ENCODE measurements at regions not wholly inside any gene's neighbourhood (a gene's known extent, or its start where the extent isn't known, plus 50 kb on each side); places are given as distances from the start of the nearest gene placed in this dataset.
A peak's percentile ranks its signal among the peaks of the same experiment; 100 is the strongest.

DNA sequence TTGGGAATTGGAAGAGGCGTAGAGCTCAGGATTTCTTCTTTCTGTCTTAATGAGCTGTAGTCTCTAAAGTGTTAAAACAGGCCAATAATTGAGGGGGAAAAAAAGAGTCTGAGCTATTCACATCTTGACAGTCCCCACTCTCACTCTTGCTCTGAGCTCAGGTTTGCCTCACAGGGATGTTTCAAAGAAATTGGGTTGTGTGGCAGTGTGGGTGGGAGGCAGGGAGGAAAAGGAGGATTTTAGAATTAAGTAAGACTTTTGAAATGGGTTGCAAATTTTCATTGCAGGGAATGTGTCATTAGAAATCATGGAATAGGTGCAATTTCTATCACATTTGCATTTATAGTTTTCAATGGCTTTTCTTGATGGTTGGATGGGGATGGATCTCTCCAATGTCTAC, 338.8 kb upstream of the KIRREL3 start:
- DNase-seq (ENCODE audit: low spot score) = no peak

DNA sequence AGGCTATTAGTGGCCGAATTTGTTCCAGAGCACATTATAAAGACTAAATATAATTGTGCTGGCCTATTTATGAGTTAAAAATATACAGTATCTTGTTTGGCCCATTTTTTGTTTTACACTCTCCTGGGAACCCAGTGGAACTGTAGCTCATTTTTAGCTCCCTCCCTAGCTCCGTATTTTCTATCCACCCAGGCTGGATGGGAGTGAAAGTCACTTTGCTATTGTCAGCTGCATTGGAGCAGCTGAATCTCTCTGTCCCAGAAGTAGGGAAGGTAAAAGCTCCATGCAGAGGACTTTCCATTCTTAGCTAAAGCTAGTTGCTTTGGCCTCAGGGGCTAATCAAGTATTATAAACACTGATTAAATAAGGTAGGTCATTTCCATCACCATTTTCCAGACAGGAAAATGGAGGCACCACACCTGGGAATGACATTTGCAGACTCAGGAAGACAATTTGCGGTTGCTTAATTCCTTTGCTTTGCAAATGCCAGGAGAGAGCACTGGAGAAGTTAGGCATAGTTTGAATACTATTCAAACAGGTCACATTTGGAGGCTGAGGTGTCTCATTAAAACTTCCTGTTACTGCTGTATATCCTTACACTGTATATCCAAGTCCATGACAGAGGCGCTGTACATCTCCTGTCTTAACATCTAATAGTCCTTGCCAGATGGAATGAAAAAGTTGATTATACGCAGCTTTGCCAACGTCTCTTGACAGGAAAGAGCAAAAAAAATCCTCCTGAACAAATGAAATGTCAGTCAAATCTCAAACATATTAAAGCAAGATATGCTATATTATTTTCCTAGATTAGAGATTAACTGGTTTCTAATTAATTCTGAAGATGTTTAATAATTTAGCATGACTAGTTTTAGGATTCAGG, 338.1 kb upstream of the KIRREL3 start:
- DNase-seq (ENCODE audit: low spot score) = no peak

DNA sequence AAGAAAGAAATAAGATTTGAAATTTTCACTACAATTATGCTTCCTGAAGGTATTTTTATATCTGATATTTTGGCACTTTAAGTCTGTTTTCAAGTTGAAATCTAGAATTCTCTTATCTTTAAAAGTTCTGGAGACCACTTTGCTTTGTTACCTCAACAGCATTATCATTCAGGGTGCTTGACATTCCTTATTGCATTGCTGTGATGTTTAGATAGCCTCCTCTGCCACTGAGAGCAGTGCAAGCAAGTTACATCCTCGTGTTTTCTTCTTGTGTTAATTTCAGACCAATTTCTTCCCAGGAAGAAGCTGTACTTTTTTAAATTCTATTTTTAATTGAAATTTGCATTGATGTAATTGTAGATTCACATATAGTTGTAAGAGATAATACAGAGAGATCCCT, 333.9 kb upstream of the KIRREL3 start:
- DNase-seq (ENCODE audit: low spot score) = no peak

DNA sequence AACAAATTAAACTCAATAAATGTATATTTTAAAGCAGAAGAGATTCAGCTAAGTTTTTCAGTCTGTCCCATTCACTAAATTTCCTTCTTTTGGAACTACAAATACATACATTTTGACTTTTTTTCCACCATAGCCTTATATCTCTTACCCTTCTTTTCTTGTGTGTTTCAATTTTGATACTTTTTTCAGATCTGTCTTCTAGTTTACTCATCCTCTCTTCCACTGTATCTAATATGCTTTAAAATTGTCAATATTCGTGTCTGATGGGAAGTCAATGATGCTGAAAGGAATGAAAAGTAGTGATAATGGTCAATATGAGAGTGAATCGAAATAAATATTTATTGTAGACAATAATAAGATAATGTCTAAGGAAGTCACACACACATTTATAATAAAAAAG, 332.3 kb upstream of the KIRREL3 start:
- DNase-seq (ENCODE audit: low spot score) = no peak

DNA sequence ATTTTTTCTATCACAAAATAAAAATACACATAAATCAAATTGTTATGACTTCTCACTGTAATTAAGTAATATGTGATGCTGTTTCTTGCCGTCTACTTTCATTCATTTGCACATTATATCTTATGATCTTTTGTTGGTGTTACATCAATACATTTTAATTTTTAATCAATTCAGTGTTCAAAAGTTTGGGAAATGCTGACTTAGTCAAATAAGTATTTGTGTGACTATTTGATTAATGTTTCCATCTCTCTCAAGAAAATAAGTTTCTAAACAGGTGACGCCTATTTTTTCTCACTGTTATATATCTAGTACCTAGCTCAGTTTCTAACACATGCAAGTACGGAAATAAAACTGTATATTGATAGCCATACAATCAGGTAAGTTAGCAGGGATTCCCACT, 329.5 kb upstream of the KIRREL3 start:
- no peak for DNase-seq (ENCODE audit: low spot score)

DNA sequence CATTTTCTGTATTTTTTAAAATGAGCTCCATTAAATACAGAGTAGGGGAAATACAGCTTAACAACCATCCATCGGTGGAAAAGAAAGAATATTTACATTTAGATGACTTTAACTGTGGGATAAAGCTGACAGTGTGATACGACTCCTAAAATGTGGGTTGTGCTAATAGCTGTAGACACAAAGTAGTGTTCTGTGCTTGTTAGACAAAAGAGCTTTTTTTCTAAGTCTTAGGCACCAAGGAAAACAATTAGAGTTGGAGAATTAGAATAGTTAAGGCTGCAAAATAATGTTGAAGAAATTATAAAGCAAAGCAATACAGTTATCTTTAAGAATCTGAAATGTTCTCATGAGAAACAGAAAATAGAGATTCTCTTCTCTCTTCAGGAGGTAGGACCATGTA, 307.7 kb upstream of the KIRREL3 start:
- no peak for DNase-seq (ENCODE audit: low spot score)

DNA sequence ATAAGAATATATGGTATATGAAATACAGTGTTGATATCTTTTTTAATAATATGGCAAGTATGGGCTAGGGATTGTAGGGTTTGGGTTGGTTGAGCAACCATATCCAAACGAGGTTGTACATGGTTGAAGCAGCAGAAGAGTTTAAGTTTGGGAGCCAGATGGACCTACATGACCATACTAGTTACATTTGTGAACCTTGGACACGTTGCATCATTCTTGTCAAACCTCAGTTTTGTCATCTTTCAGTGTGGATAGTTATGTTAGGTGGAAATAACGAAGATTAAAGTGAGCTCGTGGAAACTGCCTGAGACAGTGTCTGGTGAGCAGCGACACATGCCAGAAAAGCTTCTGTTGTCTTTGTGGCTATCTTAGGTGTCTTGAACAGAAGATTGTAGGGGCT, 307.1 kb upstream of the KIRREL3 start:
- no peak for DNase-seq (ENCODE audit: low spot score)

DNA sequence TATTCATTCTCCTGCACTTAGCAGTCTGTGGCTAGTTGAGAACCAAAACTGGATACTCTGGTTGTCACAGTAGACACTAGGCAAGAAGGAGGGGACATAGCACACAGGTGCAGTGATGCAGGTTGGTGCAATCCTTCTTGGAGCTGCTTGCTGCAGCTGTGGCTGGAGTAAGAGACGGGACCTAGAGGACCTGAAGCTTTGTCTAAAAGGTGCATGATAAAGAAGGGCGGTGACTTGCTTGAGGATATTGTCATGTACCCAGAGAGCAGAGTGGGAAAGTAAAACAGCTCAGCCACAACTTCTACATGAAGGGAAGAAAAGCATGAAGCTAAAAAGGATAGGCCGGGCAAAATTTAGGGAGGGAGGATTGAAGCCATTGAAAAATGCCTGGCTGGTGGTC, 304.1 kb upstream of the KIRREL3 start:
- DNase-seq (ENCODE audit: low spot score) = no peak

DNA sequence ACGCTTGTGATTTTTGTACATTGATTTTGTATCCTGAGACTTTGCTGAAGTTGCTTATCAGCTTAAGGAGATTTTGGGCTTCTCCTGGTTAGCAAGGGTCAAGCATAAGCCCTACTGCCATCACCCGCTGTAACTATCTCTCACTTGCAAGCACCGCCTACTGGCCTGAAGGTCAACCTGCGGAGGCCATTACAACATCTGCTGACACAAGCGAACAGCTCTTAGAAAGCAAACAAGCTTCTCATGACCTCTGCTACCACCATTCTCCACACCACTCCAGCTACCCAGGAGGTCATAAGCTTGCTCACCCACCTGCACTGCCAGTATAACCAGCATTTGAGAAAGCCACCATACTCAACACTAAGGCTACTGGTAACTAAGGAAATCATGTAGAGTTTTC, 288.4 kb upstream of the KIRREL3 start:
- no peak for DNase-seq (ENCODE audit: low spot score)

DNA sequence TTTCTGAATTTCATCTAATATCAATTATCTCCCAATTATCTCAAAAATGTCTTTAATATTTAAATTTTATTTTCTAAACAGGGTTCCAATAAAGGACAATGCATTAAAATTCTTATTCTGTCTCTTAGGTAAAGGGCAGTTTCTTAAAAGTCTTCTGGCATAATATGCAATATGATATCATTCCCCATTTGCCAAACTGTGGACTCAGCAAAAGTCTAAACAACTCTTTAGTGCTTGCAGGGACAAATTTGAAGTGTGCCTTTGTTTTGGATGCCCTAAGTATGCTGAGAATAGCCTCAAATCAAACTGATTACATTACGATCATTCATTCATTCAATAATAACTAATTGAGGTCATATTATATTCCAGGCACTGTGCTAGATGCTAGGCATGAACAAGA, 281.0 kb upstream of the KIRREL3 start:
- DNase-seq (ENCODE audit: low spot score) = no peak

DNA sequence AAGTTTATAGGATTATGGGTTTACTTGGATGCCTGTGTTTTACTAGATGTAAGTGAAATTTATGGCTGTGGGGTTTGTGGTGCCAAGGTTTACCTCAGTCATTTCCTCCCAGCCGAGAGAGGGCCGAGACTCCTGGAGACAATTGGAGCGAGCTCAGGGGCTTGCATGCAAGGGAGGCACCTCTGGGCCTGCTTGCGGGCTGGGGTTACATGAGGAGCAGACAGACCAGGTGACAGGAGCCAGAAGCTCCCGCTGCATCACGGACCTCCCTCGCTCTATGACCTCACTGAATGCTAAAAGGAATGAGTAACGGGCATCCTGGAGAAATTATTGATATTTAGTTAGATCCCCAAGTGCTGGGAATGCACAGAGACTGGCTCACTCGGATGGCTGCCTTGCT, 275.2 kb upstream of the KIRREL3 start:
- no peak for DNase-seq (ENCODE audit: low spot score)

DNA sequence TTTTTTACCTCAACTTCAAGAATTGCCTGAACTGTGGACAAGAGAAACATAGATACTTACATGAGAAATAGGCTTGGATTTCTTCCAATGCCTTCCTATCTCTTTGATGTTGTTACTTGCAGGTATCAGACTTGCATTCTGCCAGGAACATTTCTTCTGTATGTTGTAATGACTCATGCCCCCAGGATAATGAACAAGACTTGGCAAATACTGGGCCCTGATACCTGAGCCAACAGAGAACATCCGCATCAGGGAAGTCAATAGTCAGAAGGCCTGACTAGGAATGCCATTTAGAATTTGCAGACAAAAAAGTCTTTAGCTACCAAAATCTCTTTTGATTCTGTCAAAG, 273.7 kb upstream of the KIRREL3 start:
- peak; percentile 47 for DNase-seq (ENCODE audit: low spot score)

DNA sequence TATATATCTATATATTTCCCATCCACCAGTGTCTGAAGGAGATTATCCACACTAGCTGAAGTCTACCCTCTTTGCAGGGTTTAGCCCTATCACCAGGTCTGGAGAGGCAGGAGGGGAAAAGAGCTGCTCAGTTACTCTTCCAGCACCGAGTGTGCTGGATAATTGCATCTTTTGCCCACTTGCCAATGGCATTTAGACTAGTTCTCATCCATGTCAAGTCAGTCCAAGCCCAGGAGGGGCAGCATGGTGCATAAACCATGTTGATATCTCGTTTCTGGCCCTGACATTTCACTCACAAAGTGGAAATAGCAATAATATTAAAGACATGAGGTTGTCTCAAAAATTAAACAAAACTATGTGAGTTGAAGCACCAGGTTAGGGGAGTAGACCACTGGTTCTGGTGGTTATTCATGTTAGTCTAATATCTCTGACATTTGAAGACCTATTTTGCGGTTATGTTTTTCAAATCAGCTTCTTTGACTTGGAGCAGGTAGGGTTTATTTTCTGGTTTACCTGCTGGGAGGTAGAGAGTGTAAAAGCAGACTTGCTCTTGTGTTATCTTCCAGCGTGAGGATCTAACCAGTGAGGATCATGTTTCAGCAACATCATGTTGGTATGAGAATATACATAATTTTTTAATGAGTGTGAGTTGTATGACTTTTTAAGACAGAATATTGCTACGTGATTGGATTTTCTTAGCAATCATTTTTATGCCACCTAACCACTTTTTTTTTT, 273.2 kb upstream of the KIRREL3 start:
- no peak for DNase-seq (ENCODE audit: low spot score)

DNA sequence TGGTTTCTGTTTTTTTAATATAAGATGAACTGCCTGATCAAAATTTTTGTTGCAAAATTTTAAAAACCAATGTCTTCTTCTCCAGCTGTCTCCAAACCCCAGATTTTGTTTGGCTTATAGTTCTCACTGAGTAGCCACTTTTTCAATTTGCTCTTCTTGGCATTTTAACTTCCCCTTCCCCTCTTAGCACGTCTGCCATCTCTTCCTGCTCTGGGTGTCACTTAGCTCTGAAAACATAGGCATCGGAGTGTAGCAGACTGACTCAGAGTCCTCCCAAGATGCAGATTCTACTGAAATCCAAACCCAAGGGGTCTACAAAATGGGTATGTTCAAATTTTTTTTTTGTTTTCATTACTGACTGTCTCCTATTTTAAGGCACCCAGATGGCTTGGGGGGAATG, 270.3 kb upstream of the KIRREL3 start:
- DNase-seq (ENCODE audit: low spot score) = no peak

DNA sequence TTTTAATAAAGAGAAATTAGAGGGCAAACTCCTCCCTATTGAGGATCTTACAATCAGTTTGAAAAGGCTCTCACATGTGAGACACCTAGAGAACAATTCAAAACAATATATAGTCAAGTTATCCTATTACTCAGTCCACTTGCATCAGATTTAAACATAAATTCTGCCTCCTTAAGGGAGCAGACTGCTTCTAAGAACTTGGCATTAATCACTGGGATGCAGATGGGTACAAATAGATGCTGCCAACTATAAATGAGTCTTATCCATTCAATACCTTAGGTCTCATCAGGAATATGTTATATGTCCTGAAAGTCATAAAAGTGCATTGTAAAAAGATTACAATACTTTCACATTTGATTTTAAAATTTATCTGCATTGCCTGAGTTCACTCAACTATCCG, 269.3 kb upstream of the KIRREL3 start:
- no peak for DNase-seq (ENCODE audit: low spot score)

DNA sequence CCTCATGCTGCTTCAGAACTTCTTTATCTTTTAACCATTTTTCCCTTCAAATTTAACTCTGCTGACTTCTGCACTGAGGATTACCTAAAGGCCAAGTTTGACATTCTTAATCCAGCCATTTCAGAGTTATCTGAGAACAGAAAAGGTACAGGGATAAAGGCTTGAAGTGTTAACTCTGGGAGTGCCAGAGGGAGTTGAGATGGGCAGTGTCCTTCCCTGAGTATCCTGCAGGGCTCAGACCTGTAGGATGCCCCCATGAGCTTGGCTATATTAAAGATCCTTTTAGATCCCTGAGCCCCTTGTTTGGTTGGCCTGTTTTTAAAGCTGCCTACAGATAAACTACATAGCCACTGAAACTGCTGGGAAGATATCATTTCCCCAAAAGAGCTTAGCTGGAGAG, 268.4 kb upstream of the KIRREL3 start:
- DNase-seq (ENCODE audit: low spot score) = no peak

DNA sequence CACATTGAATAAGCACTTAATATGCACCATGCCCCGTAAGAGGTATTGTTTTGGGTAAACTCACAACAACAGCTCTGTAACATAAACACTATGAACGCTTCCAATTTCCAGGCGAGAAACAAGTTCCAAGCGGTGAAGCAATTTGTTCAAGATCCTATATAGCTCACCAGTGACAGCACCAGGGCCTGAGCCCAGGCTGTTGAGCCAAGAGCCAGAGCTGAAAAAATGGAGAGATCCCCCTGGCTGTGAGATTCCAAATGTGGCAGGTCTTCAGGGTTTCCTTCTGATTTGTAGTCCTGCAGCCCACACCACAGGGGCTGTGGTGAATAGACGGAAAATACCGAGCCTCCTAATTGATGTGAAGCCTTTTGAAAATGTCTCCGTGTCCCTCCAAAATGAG, 268.0 kb upstream of the KIRREL3 start:
- no peak for DNase-seq (ENCODE audit: low spot score)

DNA sequence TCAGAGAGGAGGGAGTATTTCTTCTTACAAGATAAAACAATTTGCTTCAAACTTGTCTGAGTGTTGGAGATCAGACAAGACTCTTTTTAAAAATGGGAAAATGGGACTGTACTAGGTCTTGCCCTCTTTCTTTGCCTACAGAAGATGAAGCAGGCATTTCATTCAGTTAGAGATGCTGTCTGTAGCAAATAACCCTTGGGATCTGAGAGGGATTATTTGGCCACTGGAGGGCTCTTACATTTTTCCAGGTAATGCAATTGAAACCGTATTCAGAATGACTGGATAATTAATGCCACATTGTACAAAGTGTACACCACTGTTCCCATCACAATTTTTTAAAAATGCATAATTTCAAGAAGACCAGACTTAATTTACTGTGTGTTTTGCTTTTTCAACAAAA, 258.5 kb upstream of the KIRREL3 start:
- no peak for DNase-seq (ENCODE audit: low spot score)

DNA sequence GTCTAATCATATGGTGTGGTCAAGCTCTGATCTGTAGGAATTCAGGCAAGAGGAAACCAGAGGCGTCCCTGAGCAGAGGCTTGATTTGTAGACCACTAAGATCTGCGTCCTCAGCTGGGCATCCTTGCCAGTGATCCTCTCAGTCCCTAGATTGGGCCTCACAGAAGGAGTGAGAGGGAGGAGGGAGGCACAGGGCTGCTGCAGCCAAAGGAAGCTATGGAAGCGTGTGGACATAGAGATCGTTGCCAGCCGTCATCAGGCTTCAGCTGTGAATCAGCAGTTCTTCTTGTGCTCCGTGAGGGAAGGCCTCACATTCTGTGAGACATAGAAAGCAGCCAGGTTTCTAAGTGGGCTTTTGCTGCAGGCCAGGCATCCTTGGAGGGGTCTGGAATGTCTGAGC, 254.6 kb upstream of the KIRREL3 start:
- no peak for DNase-seq (ENCODE audit: low spot score)

DNA sequence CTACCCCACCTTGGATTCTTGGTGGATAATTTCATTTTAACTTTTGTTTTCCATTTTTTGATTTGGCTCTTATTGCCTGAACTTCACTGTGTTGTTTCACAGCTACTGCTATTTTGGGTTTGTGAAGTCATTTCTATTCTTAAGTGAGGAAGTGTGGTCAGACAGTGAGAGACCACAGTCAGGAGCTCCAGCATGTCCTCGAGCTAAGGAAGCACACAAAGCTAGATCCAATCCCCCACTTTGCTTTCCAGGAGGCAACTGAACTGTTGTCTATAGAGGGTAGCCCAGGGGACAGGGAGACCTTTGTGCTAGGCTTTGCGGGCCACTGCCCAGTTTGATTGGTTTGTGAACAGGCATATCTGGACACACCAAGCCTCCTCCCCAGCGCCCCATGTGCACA, 251.8 kb upstream of the KIRREL3 start:
- DNase-seq (ENCODE audit: low spot score) = no peak

DNA sequence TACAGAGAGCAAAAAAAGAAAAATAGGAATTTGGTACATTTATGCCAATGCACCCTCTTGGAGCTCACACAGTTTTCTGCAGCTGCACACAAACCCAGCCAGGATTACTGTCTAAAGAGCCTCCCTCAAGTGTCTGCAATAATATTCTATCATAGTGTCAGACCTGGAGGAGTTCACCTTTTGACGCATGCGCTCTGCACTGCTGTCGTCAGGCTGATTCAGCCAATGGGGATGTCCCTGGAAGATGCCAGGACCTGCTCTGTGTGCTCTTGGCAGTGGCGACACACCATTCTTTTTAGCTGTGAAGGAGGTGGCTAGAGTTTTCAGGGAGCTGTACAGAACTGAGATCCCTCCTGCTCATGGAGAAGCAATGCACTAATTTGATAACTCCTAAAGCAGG, 249.0 kb upstream of the KIRREL3 start:
- DNase-seq (ENCODE audit: low spot score) = no peak

DNA sequence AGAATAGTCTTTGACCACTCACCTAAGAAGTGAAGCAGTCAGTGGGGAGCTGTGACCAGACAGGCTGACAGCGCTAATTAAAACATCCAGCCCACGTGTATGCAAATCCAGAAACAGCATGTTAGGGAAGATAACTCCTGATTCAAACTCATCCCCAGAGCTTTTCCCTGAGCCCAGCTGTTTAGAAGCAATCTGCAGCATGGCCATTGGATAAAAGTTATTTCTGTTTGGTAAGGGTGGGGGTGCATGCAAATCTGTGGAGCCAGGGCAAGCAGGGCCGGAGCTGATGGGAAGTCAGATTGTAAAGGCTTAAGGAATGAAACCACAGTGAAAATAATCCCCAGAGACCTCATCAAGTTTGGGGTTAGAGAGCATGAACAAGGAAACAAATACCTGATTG, 247.9 kb upstream of the KIRREL3 start:
- no peak for DNase-seq (ENCODE audit: low spot score)

DNA sequence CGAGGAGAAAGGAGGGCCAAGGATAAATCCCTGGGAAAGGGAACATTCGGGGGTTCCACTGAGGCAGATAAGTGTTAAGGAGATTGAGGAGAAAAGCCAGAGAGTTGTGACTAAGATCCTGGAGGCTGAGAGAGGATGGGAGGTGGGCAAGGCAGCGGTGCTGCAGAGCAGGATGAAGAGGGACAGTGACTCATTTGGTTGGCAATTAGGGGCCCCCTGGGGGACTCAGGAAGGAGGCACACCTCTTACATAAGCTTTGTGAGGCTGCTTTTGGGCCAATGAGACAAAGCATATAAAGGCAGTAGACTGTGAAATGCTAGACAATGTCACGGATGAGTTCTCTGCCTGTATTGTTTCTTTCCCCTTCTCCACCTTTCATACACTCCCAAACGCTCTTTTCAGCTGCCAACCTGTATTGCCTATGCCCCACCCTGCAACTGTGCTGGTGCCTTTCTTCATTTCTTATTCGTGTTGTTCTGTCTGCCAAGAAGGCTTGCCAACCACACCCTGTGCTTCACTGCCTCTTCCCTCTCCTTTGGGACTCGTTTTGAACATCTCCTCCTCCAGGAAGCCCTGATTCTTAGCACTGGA, 246.8 kb upstream of the KIRREL3 start:
- no peak for DNase-seq (ENCODE audit: low spot score)
